ENCODE measurements at regions not wholly inside any gene's neighbourhood (a gene's known extent, or its start where the extent isn't known, plus 50 kb on each side); places are given as distances from the start of the nearest gene placed in this dataset.

DNA sequence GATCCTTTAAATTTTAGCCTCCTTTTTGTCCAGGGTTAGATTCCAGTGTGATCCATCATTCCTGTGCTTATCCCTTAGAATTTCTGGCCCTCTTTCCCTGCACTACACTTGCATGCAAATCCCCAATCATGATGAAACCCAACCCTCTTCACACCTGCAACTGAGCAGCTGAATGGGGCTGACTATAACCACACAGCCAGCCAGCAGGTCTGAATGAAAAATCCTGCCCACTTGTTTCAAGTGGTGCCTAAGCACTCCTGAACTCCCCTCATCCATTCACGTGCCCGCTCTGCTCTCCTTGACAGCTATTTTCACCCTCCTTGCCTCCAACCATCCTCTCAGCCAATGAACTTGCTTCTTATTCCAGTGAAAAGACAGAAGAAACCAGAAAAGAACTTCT, 80.5 kb upstream of the AFF3 start:
- DNase-seq (ENCODE audit: low spot score in 2 of 2), result peak in 1 of 2 donors; percentile 28
- no peak overlapping the region for H3K4me3 ChIP-seq (ENCODE audit: low read depth, poor library complexity, severe bottlenecking)
- TF ChIP-seq POLR2A (IDR thresholded peaks at IDR 0.05), result no peak
- TF ChIP-seq, protein P1, sequence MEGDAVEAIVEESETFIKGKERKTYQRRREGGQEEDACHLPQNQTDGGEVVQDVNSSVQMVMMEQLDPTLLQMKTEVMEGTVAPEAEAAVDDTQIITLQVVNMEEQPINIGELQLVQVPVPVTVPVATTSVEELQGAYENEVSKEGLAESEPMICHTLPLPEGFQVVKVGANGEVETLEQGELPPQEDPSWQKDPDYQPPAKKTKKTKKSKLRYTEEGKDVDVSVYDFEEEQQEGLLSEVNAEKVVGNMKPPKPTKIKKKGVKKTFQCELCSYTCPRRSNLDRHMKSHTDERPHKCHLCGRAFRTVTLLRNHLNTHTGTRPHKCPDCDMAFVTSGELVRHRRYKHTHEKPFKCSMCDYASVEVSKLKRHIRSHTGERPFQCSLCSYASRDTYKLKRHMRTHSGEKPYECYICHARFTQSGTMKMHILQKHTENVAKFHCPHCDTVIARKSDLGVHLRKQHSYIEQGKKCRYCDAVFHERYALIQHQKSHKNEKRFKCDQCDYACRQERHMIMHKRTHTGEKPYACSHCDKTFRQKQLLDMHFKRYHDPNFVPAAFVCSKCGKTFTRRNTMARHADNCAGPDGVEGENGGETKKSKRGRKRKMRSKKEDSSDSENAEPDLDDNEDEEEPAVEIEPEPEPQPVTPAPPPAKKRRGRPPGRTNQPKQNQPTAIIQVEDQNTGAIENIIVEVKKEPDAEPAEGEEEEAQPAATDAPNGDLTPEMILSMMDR (IDR thresholded peaks at IDR 0.05), result no peak
- intact Hi-C loops (cut with DNase I; ENCODE audit: low total_unique reads), result no loop called here
- WGBS, 2 donors, result 83 to 90% methylated on average over 2 of the region's 2 CpGs

DNA sequence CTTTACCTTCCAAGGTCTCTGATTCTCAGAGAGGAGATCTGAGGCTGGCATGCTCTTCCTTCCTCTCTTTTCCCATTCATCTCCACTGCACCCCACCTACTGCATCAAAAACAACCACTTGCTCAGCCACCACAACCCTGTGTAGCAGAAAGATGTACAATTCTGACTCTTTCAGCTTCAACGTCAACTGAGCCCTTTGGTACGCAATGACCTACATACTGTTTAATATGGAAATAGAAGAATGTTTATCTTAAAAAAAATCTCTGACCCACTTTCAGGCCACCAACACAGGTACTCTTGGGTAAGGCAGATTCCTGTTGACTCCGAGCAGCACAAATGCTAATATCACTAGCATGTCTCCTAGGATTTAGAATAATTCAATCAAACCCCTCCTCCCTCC, 76.2 kb upstream of the AFF3 start:
- intact Hi-C loops (cut with DNase I; ENCODE audit: low total_unique reads), result no loop called here
- no peak overlapping the region for H3K4me3 ChIP-seq (ENCODE audit: low read depth, poor library complexity, severe bottlenecking)
- no peak for TF ChIP-seq POLR2A (IDR thresholded peaks at IDR 0.05)
- TF ChIP-seq, protein P1 (IDR thresholded peaks at IDR 0.05), result no peak
- WGBS, 2 donors, result 92 to 98% methylated on average over 3 of the region's 3 CpGs
- DNase-seq (ENCODE audit: low spot score in 2 of 2), result peak in 1 of 2 donors; percentile 15

DNA sequence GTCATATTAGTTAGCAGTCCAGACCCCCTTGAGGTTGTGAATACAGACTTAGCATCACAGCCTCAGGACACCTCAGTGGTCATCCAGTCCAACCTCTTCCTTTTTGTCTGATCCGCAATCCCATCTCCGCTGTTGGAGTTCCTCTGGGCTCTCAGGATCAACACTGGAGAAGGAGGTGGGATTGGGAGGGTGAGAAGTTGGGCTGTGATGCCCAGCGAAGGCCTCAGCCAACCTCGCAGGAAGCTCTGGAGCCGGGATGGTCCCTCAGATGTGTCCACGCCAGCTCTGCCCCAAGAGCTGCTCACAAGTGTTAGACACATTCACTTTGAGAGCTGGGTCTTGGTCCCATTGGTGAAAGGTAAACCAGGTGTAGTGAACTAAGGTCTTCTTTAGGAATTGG, 74.9 kb upstream of the AFF3 start:
- TF ChIP-seq, protein P1 (IDR thresholded peaks at IDR 0.05), result no peak
- no peak for TF ChIP-seq POLR2A (IDR thresholded peaks at IDR 0.05)
- no peak overlapping the region for H3K4me3 ChIP-seq (ENCODE audit: low read depth, poor library complexity, severe bottlenecking)
- peak in 1 of 2 donors; percentile 58 for DNase-seq (ENCODE audit: low spot score in 2 of 2)
- intact Hi-C loops (cut with DNase I; ENCODE audit: low total_unique reads), result no loop called here
- WGBS, 2 donors, result 90 to 96% methylated on average over 6 of the region's 6 CpGs

DNA sequence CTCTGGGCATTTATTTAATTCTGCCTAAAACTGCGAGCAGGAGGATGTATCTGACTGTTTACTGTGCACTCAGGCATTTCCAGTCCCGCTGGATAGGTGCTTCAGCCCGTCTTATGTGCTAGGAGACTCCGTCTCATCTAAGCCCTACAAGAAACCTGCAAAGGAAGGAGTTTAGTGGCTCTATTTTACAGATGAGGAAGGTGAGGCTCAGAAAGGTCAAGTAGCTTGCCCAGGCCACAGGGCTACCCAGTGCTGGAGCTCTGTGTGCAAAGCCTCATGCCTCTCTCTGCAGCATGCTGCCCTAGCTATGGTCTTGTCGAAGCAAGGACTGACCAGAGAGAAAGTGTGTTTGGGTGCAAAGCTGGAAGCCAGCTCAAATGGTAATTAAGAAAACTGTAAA, 73.6 kb upstream of the AFF3 start:
- no peak overlapping the region for H3K4me3 ChIP-seq (ENCODE audit: low read depth, poor library complexity, severe bottlenecking)
- peak in 1 of 2 donors; percentile 21 for DNase-seq (ENCODE audit: low spot score in 2 of 2)
- no peak for TF ChIP-seq POLR2A (IDR thresholded peaks at IDR 0.05)
- TF ChIP-seq, protein P1 (IDR thresholded peaks at IDR 0.05), result no peak
- intact Hi-C loops (cut with DNase I; ENCODE audit: low total_unique reads), result no loop called here
- 93 to 94% methylated on average over 5 of the region's 5 CpGs for WGBS, 2 donors

DNA sequence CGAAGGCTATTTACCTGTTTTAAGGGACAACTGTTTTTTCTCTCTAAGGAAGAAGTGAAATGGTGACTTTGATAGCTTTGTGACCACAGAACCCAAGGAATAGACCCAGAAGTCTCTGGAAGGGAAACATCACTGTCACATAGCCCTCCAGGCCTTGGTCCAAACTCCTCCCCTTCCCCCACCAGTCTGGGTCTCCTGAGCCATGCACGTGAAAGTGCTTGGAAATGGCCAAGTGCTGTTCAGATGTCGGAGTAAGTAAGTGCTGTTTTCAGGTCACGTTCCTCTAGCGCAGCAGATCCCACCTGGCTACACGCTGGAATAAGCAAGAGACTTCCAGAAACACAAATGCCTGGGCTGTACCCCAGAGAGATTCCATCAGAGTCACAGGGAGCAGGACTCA, 73.0 kb upstream of the AFF3 start:
- intact Hi-C loops (cut with DNase I; ENCODE audit: low total_unique reads), result no loop called here
- peak in 1 of 2 donors; percentile 48 for DNase-seq (ENCODE audit: low spot score in 2 of 2)
- 78 to 81% methylated on average over 6 of the region's 6 CpGs for WGBS, 2 donors
- TF ChIP-seq, protein P1 (IDR thresholded peaks at IDR 0.05), result no peak
- no peak for TF ChIP-seq POLR2A (IDR thresholded peaks at IDR 0.05)
- no peak overlapping the region for H3K4me3 ChIP-seq (ENCODE audit: low read depth, poor library complexity, severe bottlenecking)

DNA sequence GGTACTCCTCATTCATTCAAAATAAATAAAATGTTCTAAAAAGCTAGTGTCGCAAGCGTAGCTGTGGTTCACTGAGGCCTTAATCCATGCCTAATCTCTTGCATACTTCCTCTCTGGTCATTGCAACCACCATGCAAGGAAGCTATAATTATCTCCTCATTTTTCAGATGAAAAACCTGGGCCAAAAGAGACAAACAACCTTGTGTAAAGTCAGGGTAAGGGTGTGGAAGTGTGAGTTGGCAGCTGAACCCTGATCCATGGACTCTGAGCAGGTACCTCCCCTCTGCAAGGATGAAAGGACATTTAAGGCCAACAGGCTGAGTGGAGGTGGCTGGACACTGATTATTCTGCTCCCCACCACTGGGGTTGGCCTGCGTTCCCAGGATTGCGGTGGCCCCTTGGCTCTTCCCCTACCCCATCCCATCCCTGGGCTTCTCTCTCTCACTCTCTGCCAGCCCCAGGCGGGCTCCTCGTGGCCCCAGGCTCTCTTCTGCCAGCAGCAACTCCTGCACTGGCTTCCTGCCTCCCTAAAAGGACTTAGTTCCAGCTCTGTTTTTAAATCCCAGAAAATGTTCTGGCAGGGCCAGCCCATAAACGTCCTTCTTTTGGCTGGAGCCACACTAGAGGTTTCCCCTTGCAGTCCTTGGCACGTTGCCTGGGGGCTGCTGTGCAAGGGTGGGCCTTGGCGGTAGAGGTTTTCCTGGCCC, 72.0 kb upstream of the AFF3 start:
- TF ChIP-seq, protein P1 (IDR thresholded peaks at IDR 0.05), result no peak
- TF ChIP-seq POLR2A (IDR thresholded peaks at IDR 0.05), result no peak
- DNase-seq (ENCODE audit: low spot score in 2 of 2), result peak in 1 of 2 donors; percentile 60

More for the DNA sequence above, 72.0 kb upstream of the AFF3 start:
- no peak overlapping the region for H3K4me3 ChIP-seq (ENCODE audit: low read depth, poor library complexity, severe bottlenecking)
- WGBS, 2 donors, result 39 to 61% methylated on average over 9 of the region's 9 CpGs
- intact Hi-C loops (cut with DNase I; ENCODE audit: low total_unique reads), result no loop called here
